Stimulated activated CD8-positive, alpha-beta memory T cell treated with anti-CD3 and anti-CD28 coated beads, Interleukin-15, amount 100 ng/mL, for 48 hours (primary cell): ENCODE measurements at regions not wholly inside any gene's neighbourhood (a gene's known extent, or its start where the extent isn't known, plus 50 kb on each side); places are given as distances from the start of the nearest gene placed in this dataset.
"Not testable (repeated sequence)": the region's sequence is repeated elsewhere in the genome, so short reads cannot be mapped to it uniquely, and the experiment has no call there.

Experiments used
- DNase-seq, 2 donors: peaks; one replicate each; pipeline ENCODE4 v3.0.0-alpha.2; 2020; ENCODE audit warnings: low read depth in 2 of 2

- no peak for DNase-seq
Observed at GRCh38 chr21:14826630-14827029, 238.2 kb downstream of the NRIP1 start.

- DNase-seq: no peak
Observed at GRCh38 chr21:14825514-14825974, 239.3 kb downstream of the NRIP1 start.

GRCh38 chr21:14824126-14824525 is 240.7 kb downstream of the NRIP1 start:
- no peak for DNase-seq

- no peak for DNase-seq
Observed at GRCh38 chr21:14817311-14817710, 247.5 kb downstream of the NRIP1 start.

- no peak for DNase-seq
Observed at GRCh38 chr21:14814991-14815390, 249.8 kb downstream of the NRIP1 start.

GRCh38 chr21:14814282-14814681 is 250.5 kb downstream of the NRIP1 start:
- DNase-seq: no peak

GRCh38 chr21:14804170-14804569 is 258.1 kb upstream of the SAMSN1 start:
- DNase-seq: not testable (repeated sequence)

GRCh38 chr21:14797543-14797942 is 251.4 kb upstream of the SAMSN1 start:
- DNase-seq: no peak

- no peak for DNase-seq
Observed at GRCh38 chr21:14787312-14787711, 241.2 kb upstream of the SAMSN1 start.

- DNase-seq: no peak
Observed at GRCh38 chr21:14785679-14786078, 239.6 kb upstream of the SAMSN1 start.

- peak; percentile 11 to 19 for DNase-seq
Observed at GRCh38 chr21:14773777-14774345, 227.7 kb upstream of the SAMSN1 start.

GRCh38 chr21:14771593-14771992 is 225.5 kb upstream of the SAMSN1 start:
- no peak for DNase-seq

- no peak for DNase-seq
Observed at GRCh38 chr21:14768042-14768441, 221.9 kb upstream of the SAMSN1 start.

GRCh38 chr21:14767192-14767852 is 221.2 kb upstream of the SAMSN1 start:
- no peak for DNase-seq

- no peak for DNase-seq
Observed at GRCh38 chr21:14766241-14766640, 220.1 kb upstream of the SAMSN1 start.

- DNase-seq: no peak
Observed at GRCh38 chr21:14763695-14764064, 217.6 kb upstream of the SAMSN1 start.

- no peak for DNase-seq
Observed at GRCh38 chr21:14762734-14763694, 216.9 kb upstream of the SAMSN1 start.

- no peak for DNase-seq
Observed at GRCh38 chr21:14762327-14762726, 216.2 kb upstream of the SAMSN1 start.

- no peak for DNase-seq
Observed at GRCh38 chr21:14759285-14759684, 213.2 kb upstream of the SAMSN1 start.

- no peak for DNase-seq
Observed at GRCh38 chr21:14758849-14759248, 212.7 kb upstream of the SAMSN1 start.

GRCh38 chr21:14757533-14758327 is 211.6 kb upstream of the SAMSN1 start:
- DNase-seq: no peak

- no peak for DNase-seq
Observed at GRCh38 chr21:14755086-14755485, 209.0 kb upstream of the SAMSN1 start.
